ENCODE measurements at regions not wholly inside any gene's neighbourhood (a gene's known extent, or its start where the extent isn't known, plus 50 kb on each side); places are given as distances from the start of the nearest gene placed in this dataset.

DNA sequence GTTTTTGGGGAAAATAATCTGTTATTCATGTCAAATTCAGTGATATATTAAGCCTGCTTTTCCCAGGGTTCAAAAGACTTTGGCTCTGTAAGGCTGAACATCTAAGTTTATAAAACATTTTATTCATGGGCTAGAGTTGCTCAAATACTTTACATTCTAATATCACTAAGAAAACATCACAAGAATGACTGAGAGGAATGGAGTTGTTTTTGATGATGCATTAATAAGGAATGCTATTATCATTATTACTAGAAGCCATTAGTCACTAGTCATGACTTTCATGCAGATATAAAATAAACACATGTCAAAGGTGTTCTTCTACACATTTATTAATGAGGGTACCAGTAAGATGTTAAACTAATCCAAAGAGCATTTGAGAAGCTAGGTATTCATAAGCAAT is 185.5 kb upstream of the KCNN2 start:
- TF ChIP-seq POLR2A (IDR thresholded peaks at IDR 0.05): no peak
- TF ChIP-seq, protein P1, sequence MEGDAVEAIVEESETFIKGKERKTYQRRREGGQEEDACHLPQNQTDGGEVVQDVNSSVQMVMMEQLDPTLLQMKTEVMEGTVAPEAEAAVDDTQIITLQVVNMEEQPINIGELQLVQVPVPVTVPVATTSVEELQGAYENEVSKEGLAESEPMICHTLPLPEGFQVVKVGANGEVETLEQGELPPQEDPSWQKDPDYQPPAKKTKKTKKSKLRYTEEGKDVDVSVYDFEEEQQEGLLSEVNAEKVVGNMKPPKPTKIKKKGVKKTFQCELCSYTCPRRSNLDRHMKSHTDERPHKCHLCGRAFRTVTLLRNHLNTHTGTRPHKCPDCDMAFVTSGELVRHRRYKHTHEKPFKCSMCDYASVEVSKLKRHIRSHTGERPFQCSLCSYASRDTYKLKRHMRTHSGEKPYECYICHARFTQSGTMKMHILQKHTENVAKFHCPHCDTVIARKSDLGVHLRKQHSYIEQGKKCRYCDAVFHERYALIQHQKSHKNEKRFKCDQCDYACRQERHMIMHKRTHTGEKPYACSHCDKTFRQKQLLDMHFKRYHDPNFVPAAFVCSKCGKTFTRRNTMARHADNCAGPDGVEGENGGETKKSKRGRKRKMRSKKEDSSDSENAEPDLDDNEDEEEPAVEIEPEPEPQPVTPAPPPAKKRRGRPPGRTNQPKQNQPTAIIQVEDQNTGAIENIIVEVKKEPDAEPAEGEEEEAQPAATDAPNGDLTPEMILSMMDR (IDR thresholded peaks at IDR 0.05): no peak

All from right lobe of liver (tissue), 4 donors.